GM18858 (cell line): ENCODE measurements at regions not wholly inside any gene's neighbourhood (a gene's known extent, or its start where the extent isn't known, plus 50 kb on each side); places are given as distances from the start of the nearest gene placed in this dataset.
"Not testable (repeated sequence)": the region's sequence is repeated elsewhere in the genome, so short reads cannot be mapped to it uniquely, and the experiment has no call there.

Source experiments
- ATAC-seq: cut with Tn5 transposase; IDR thresholded peaks from one replicate; pipeline ENCODE4 v1.9.1; 2021; ENCODE audit not compliant: unreplicated experiment

- ATAC-seq: no peak
Observed at GRCh38 chr4:149048451-149049143, 606.4 kb upstream of the NR3C2 start.

GRCh38 chr4:149047368-149047767 lies 605.2 kb upstream of the NR3C2 start:
- no peak for ATAC-seq

- ATAC-seq: no peak
Observed at GRCh38 chr4:149045731-149046130, 603.5 kb upstream of the NR3C2 start.

GRCh38 chr4:149039786-149040185 lies 597.6 kb upstream of the NR3C2 start:
- not testable (repeated sequence) for ATAC-seq

GRCh38 chr4:149031399-149031798 lies 589.2 kb upstream of the NR3C2 start:
- ATAC-seq: peak; percentile 63

GRCh38 chr4:149029056-149029651 lies 586.9 kb upstream of the NR3C2 start:
- ATAC-seq: no peak

GRCh38 chr4:149026696-149027095 lies 584.5 kb upstream of the NR3C2 start:
- ATAC-seq: no peak

- ATAC-seq: no peak
Observed at GRCh38 chr4:149017002-149017734, 575.0 kb upstream of the NR3C2 start.

- no peak for ATAC-seq
Observed at GRCh38 chr4:149009223-149009622, 567.0 kb upstream of the NR3C2 start.

GRCh38 chr4:149008415-149009025 lies 566.3 kb upstream of the NR3C2 start:
- ATAC-seq: no peak

GRCh38 chr4:149005191-149005590 lies 563.0 kb upstream of the NR3C2 start:
- no peak for ATAC-seq

- no peak for ATAC-seq
Observed at GRCh38 chr4:148999924-149000323, 557.7 kb upstream of the NR3C2 start.

- no peak for ATAC-seq
Observed at GRCh38 chr4:148998719-148999118, 556.5 kb upstream of the NR3C2 start.

- no peak for ATAC-seq
Observed at GRCh38 chr4:148986951-148987350, 544.7 kb upstream of the NR3C2 start.

GRCh38 chr4:148984951-148985350 lies 542.7 kb upstream of the NR3C2 start:
- ATAC-seq: no peak

GRCh38 chr4:148982200-148982599 lies 540.0 kb upstream of the NR3C2 start:
- ATAC-seq: no peak

- ATAC-seq: no peak
Observed at GRCh38 chr4:148980782-148981480, 538.7 kb upstream of the NR3C2 start.

- ATAC-seq: no peak
Observed at GRCh38 chr4:148978301-148978700, 536.1 kb upstream of the NR3C2 start.

- ATAC-seq: no peak
Observed at GRCh38 chr4:148975464-148975863, 533.2 kb upstream of the NR3C2 start.

GRCh38 chr4:148965080-148965479 lies 522.9 kb upstream of the NR3C2 start:
- no peak for ATAC-seq

- ATAC-seq: no peak
Observed at GRCh38 chr4:148964456-148964855, 522.2 kb upstream of the NR3C2 start.
